GM23338 (cell line): ENCODE measurements at regions not wholly inside any gene's neighbourhood (a gene's known extent, or its start where the extent isn't known, plus 50 kb on each side); places are given as distances from the start of the nearest gene placed in this dataset.

ENCODE experiments used
- ATAC-seq: fragments of 200-7000 bp; cut with Tn5 transposase; 3 replicates; pipeline ENCODE4 v1.9.1; 2020
- DNase-seq: peaks from one replicate; pipeline ENCODE4 v3.0.0-alpha.2; 2015; ENCODE audit warnings: low spot score
- H2AFZ ChIP-seq: fragments of 200-600 bp; sonication (generic); 2 replicates; pipeline ENCODE4 v1.8.0; 2016; ENCODE audit warnings: antibody characterized with exemption, mild to moderate bottlenecking, moderate library complexity
- H3F3A ChIP-seq: fragments of 200-600 bp; sonication (generic); replicated peaks from 2 replicates; pipeline ENCODE4 v1.8.0; 2017; ENCODE audit warnings: antibody characterized with exemption, mixed run types, low read depth
- H3K27ac ChIP-seq: fragments of 200-600 bp; sonication (generic); 2 replicates; pipeline ENCODE4 v1.6.1; 2016; ENCODE audit warnings: low read depth
- H3K27me3 ChIP-seq: fragments of 200-600 bp; sonication (generic); 2 replicates; pipeline ENCODE4 v1.8.0; 2016; ENCODE audit warnings: mild to moderate bottlenecking, mixed run types, moderate library complexity; ENCODE audit not compliant: insufficient read depth
- H3K36me3 ChIP-seq: fragments of 200-600 bp; sonication (generic); 2 replicates; pipeline ENCODE4 v1.8.0; 2016; ENCODE audit warnings: mild to moderate bottlenecking; ENCODE audit not compliant: insufficient read depth
- H3K4me1 ChIP-seq: fragments of 200-600 bp; sonication (generic); 2 replicates; pipeline ENCODE4 v1.8.0; 2016; ENCODE audit warnings: mild to moderate bottlenecking, moderate library complexity; ENCODE audit not compliant: insufficient read depth
- H3K4me2 ChIP-seq: fragments of 200-600 bp; sonication (generic); 2 replicates; pipeline ENCODE4 v1.7.1; 2017; ENCODE audit warnings: mixed run types
- H3K4me3 ChIP-seq: fragments of 200-600 bp; sonication (generic); 2 replicates; pipeline ENCODE4 v1.6.1; 2016; ENCODE audit warnings: mixed run types
- H3K79me2 ChIP-seq: fragments of 200-600 bp; sonication (generic); replicated peaks from 2 replicates; pipeline ENCODE4 v1.8.0; 2017; ENCODE audit warnings: mild to moderate bottlenecking; ENCODE audit not compliant: insufficient read depth
- H3K9me2 ChIP-seq: fragments of 200-600 bp; sonication (generic); 2 replicates; pipeline ENCODE4 v1.8.0; 2017; ENCODE audit not compliant: insufficient read depth
- H4K20me1 ChIP-seq: fragments of 200-600 bp; sonication (generic); replicated peaks from 2 replicates; pipeline ENCODE4 v1.8.0; 2017; ENCODE audit warnings: mild to moderate bottlenecking; ENCODE audit not compliant: insufficient read depth
- H3K27ac Mint-ChIP-seq: 2 replicates; pipeline ENCODE4 v1.8.0; 2020; ENCODE audit warnings: inconsistent platforms, mild to moderate bottlenecking, moderate library complexity, mixed read lengths
- H3K27me3 Mint-ChIP-seq: 3 replicates; pipeline ENCODE4 v1.8.0; 2022; ENCODE audit warnings: low read depth, mild to moderate bottlenecking, moderate library complexity, mixed read lengths, inconsistent platforms; ENCODE audit not compliant: insufficient read depth, poor library complexity
- H3K36me3 Mint-ChIP-seq: 3 replicates; pipeline ENCODE4 v1.8.0; 2021; ENCODE audit warnings: low read depth, mild to moderate bottlenecking, inconsistent platforms, moderate library complexity, mixed read lengths
- H3K4me1 Mint-ChIP-seq: 3 replicates; pipeline ENCODE4 v1.8.0; 2020; ENCODE audit warnings: mild to moderate bottlenecking, inconsistent platforms, mixed read lengths
- H3K4me3 Mint-ChIP-seq: 3 replicates; pipeline ENCODE4 v1.8.0; 2021; ENCODE audit warnings: moderate library complexity, mild to moderate bottlenecking, inconsistent platforms, mixed read lengths
- H3K9me3 Mint-ChIP-seq: 3 replicates; pipeline ENCODE4 v1.8.0; 2020; ENCODE audit warnings: moderate library complexity, mild to moderate bottlenecking, inconsistent platforms, mixed read lengths
- CREB1 ChIP-seq: fragments of 250-450 bp; sonication (Bioruptor Pico); IDR thresholded peaks from 2 replicates; pipeline ENCODE4 v1.5.0; 2020; ENCODE audit warnings: low read depth, mild to moderate bottlenecking, moderate library complexity
- CTCF ChIP-seq, 2 experiments: fragments of 200-600 bp in 1 of 2; sonication (generic) in 1 of 2; conservative IDR thresholded peaks; 2 replicates each; pipeline versions ENCODE4 v1.5.1 to v1.6.1; 2016 to 2017; ENCODE audit warnings: antibody characterized with exemption in 2 of 2, low read depth in 2 of 2, mild to moderate bottlenecking in 2 of 2, moderate library complexity in 1 of 2
- ETS1 ChIP-seq: IDR thresholded peaks from 2 replicates; pipeline ENCODE4 v1.6.1; 2016; ENCODE audit warnings: antibody characterized with exemption
- EZH2 ChIP-seq: fragments of 200-600 bp; sonication (generic); IDR thresholded peaks from one replicate; pipeline ENCODE4 v1.8.0; 2017; ENCODE audit warnings: antibody characterized with exemption, mild to moderate bottlenecking, low read depth; ENCODE audit not compliant: unreplicated experiment
- EZH2phosphoT487 ChIP-seq: fragments of 200-600 bp; sonication (generic); IDR thresholded peaks from one replicate; pipeline ENCODE4 v1.8.1; 2018; ENCODE audit warnings: antibody characterized with exemption; ENCODE audit not compliant: unreplicated experiment
- JUNB ChIP-seq: IDR thresholded peaks from one replicate; pipeline ENCODE4 v1.6.1; 2016; ENCODE audit warnings: antibody characterized with exemption; ENCODE audit not compliant: unreplicated experiment
- NANOG ChIP-seq: IDR thresholded peaks from 2 replicates; pipeline ENCODE4 v1.6.1; 2016; ENCODE audit warnings: antibody characterized with exemption, borderline replicate concordance
- POLR2AphosphoS5 ChIP-seq: IDR thresholded peaks from 2 replicates; pipeline ENCODE4 v1.6.1; 2016; ENCODE audit warnings: antibody characterized with exemption, low read depth
- REST ChIP-seq: IDR thresholded peaks from one replicate; pipeline ENCODE4 v1.6.1; 2018; ENCODE audit warnings: antibody characterized with exemption; ENCODE audit not compliant: unreplicated experiment
- STAT1 ChIP-seq: IDR thresholded peaks from one replicate; pipeline ENCODE4 v1.6.1; 2016; ENCODE audit warnings: antibody characterized with exemption; ENCODE audit not compliant: unreplicated experiment
- ZNF114 ChIP-seq: fragments of 250-450 bp; sonication (Bioruptor Pico); IDR thresholded peaks from 2 replicates; pipeline ENCODE4 v1.5.0; 2020; ENCODE audit warnings: mild to moderate bottlenecking, moderate library complexity
- ZNF331 ChIP-seq: fragments of 250-450 bp; sonication (Bioruptor Pico); IDR thresholded peaks from 2 replicates; pipeline ENCODE4 v1.5.0; 2020; ENCODE audit warnings: low read depth, mild to moderate bottlenecking, moderate library complexity
- TF ChIP-seq, protein P1 (sequence below): fragments of 250-450 bp; sonication (Bioruptor Pico); IDR thresholded peaks from 2 replicates; pipeline ENCODE4 v1.5.0; 2020; ENCODE audit warnings: mild to moderate bottlenecking, moderate library complexity

GRCh38 chr12:42910656-42911055 lies 321.1 kb upstream of the PRICKLE1 start:
- Histone ChIP-seq H3K4me2 (no peak overlapping the region), H3K79me2 (no peaks in the 10 kb centered on the region), H2AFZ (no peak overlapping the region), H3K27me3 (no peaks in the 10 kb centered on the region), H3K9me2 (peaks cover 18% of the 10 kb centered on the region), H3K4me1 (no peaks in the 10 kb centered on the region), H4K20me1 (no peaks in the 10 kb centered on the region), H3K4me3 (no peak overlapping the region), H3F3A (no peaks in the 10 kb centered on the region), H3K27ac (no peak overlapping the region), H3K36me3 (peaks cover 6% of the 10 kb centered on the region; the same call in 1 of the 2 replicates)
- Mint-ChIP-seq H3K4me3 (no peak overlapping the region), H3K27ac (no peak overlapping the region), H3K9me3 (peaks cover 12% of the 10 kb centered on the region; the same call in 2 of the 3 replicates), H3K27me3 (no peaks in the 10 kb centered on the region), H3K4me1 (no peaks in the 10 kb centered on the region), H3K36me3 (peaks cover 14% of the 10 kb centered on the region)
- DNase-seq: no peak
- no peak for ATAC-seq
- TF ChIP-seq STAT1: no peak
- TF ChIP-seq CREB1 (CRISPR knock-in tag): no peak
- no peak for TF ChIP-seq ZNF114
- TF ChIP-seq ZNF331 (CRISPR knock-in tag): no peak
- TF ChIP-seq POLR2AphosphoS5: no peak
- no peak for TF ChIP-seq EZH2phosphoT487
- no peak for TF ChIP-seq JUNB
- no peak for TF ChIP-seq CTCF (conservative IDR thresholded peaks at IDR 0.05; ENCODE audit: low read depth in 2 of 2)
- no peak for TF ChIP-seq REST
- no peak for TF ChIP-seq NANOG
- TF ChIP-seq ETS1: no peak
- TF ChIP-seq, protein P1, sequence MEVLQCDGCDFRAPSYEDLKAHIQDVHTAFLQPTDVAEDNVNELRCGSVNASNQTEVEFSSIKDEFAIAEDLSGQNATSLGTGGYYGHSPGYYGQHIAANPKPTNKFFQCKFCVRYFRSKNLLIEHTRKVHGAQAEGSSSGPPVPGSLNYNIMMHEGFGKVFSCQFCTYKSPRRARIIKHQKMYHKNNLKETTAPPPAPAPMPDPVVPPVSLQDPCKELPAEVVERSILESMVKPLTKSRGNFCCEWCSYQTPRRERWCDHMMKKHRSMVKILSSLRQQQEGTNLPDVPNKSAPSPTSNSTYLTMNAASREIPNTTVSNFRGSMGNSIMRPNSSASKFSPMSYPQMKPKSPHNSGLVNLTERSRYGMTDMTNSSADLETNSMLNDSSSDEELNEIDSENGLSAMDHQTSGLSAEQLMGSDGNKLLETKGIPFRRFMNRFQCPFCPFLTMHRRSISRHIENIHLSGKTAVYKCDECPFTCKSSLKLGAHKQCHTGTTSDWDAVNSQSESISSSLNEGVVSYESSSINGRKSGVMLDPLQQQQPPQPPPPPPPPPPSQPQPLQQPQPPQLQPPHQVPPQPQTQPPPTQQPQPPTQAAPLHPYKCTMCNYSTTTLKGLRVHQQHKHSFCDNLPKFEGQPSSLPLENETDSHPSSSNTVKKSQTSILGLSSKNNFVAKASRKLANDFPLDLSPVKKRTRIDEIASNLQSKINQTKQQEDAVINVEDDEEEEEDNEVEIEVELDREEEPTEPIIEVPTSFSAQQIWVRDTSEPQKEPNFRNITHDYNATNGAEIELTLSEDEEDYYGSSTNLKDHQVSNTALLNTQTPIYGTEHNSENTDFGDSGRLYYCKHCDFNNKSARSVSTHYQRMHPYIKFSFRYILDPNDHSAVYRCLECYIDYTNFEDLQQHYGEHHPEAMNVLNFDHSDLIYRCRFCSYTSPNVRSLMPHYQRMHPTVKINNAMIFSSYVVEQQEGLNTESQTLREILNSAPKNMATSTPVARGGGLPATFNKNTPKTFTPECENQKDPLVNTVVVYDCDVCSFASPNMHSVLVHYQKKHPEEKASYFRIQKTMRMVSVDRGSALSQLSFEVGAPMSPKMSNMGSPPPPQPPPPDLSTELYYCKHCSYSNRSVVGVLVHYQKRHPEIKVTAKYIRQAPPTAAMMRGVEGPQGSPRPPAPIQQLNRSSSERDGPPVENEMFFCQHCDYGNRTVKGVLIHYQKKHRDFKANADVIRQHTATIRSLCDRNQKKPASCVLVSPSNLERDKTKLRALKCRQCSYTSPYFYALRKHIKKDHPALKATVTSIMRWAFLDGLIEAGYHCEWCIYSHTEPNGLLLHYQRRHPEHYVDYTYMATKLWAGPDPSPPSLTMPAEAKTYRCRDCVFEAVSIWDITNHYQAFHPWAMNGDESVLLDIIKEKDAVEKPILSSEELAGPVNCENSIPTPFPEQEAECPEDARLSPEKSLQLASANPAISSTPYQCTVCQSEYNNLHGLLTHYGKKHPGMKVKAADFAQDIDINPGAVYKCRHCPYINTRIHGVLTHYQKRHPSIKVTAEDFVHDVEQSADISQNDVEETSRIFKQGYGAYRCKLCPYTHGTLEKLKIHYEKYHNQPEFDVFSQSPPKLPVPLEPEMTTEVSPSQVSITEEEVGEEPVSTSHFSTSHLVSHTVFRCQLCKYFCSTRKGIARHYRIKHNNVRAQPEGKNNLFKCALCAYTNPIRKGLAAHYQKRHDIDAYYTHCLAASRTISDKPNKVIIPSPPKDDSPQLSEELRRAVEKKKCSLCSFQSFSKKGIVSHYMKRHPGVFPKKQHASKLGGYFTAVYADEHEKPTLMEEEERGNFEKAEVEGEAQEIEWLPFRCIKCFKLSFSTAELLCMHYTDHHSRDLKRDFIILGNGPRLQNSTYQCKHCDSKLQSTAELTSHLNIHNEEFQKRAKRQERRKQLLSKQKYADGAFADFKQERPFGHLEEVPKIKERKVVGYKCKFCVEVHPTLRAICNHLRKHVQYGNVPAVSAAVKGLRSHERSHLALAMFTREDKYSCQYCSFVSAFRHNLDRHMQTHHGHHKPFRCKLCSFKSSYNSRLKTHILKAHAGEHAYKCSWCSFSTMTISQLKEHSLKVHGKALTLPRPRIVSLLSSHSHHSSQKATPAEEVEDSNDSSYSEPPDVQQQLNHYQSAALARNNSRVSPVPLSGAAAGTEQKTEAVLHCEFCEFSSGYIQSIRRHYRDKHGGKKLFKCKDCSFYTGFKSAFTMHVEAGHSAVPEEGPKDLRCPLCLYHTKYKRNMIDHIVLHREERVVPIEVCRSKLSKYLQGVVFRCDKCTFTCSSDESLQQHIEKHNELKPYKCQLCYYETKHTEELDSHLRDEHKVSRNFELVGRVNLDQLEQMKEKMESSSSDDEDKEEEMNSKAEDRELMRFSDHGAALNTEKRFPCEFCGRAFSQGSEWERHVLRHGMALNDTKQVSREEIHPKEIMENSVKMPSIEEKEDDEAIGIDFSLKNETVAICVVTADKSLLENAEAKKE: no peak
- TF ChIP-seq EZH2: no peak
